SK-N-SH (cell line): ENCODE measurements at regions not wholly inside any gene's neighbourhood (a gene's known extent, or its start where the extent isn't known, plus 50 kb on each side); places are given as distances from the start of the nearest gene placed in this dataset.

Source experiments
- CTCF ChIA-PET: fragments of 300-600, 350-600 bp; formaldehyde crosslinking; extraction: SDS; loops from one replicate; lab custom pipeline; 2021; lab: Yijun Ruan, JAX
- POLR2A ChIA-PET: fragments of 350-600 bp; sonication (Branson Sonifier 250); formaldehyde crosslinking; extraction: SDS; loops from one replicate; lab custom pipeline; 2020; ENCODE audit warnings: antibody characterized with exemption, inconsistent platforms; lab: Yijun Ruan, JAX
- DNase-seq: peaks from one replicate; pipeline ENCODE4 v3.0.0; 2012
- H2AFZ ChIP-seq: fragments of 200-600 bp; sonication (generic); 2 replicates; pipeline ENCODE4 v1.8.1; 2016; ENCODE audit warnings: antibody characterized with exemption, mild to moderate bottlenecking, low read depth
- H3F3A ChIP-seq: fragments of 200-600 bp; sonication (generic); replicated peaks from 2 replicates; pipeline ENCODE3; 2016; ENCODE audit warnings: antibody characterized with exemption, mild to moderate bottlenecking; ENCODE audit not compliant: insufficient read depth
- H3K27ac ChIP-seq, 2 experiments: fragments of 200-500 bp in 1 of 2; fragments of 200-600 bp in 1 of 2; sonication (Bioruptor generic) in 1 of 2; sonication (generic), shearing (Covaris generic) in 1 of 2; 2 replicates each; pipeline versions ENCODE4 v1.5.1 to v1.6.1; 2014 to 2016; ENCODE audit warnings: low read depth in 2 of 2, inconsistent platforms in 1 of 2, low read length in 1 of 2, mild to moderate bottlenecking in 1 of 2, mixed read lengths in 1 of 2
- H3K27me3 ChIP-seq: fragments of 200-600 bp; sonication (generic), shearing (Covaris generic); 2 replicates; pipeline ENCODE4 v1.6.1; 2016; ENCODE audit warnings: mixed run types; ENCODE audit not compliant: insufficient read depth
- H3K36me3 ChIP-seq, 2 experiments: fragments of 200-500 bp in 1 of 2; fragments of 200-600 bp in 1 of 2; sonication (Bioruptor generic) in 1 of 2; sonication (generic) in 1 of 2; replicated peaks in 1 of 2; 2 replicates each; pipeline versions ENCODE3 to v1.5.1; 2014 to 2016; ENCODE audit warnings: low read length in 1 of 2, mild to moderate bottlenecking in 1 of 2; ENCODE audit not compliant: insufficient read depth in 2 of 2, control insufficient read depth in 1 of 2
- H3K4me1 ChIP-seq, 2 experiments: fragments of 200-500 bp in 1 of 2; fragments of 200-600 bp in 1 of 2; sonication (Bioruptor generic) in 1 of 2; sonication (generic), shearing (Covaris generic) in 1 of 2; 2 replicates each; pipeline versions ENCODE4 v1.5.1 to v1.6.1; 2014 to 2016; ENCODE audit warnings: low read depth in 1 of 2, low read length in 1 of 2, mixed run types in 1 of 2; ENCODE audit not compliant: insufficient read depth in 2 of 2, control insufficient read depth in 1 of 2
- H3K4me2 ChIP-seq: fragments of 200-600 bp; sonication (generic), shearing (Covaris generic); 2 replicates; pipeline ENCODE4 v1.6.1; 2017; ENCODE audit warnings: mixed run types
- H3K4me3 ChIP-seq, 2 experiments: fragments of 200-500 bp in 1 of 2; fragments of 200-600 bp in 1 of 2; sonication (Bioruptor generic) in 1 of 2; sonication (generic), shearing (Covaris generic) in 1 of 2; 2 replicates each; pipeline versions ENCODE4 v1.5.1 to v1.8.1; 2014 to 2016; ENCODE audit warnings: low read depth in 2 of 2, inconsistent platforms in 1 of 2, low read length in 1 of 2, mild to moderate bottlenecking in 1 of 2, mixed read lengths in 1 of 2, moderate library complexity in 1 of 2
- H3K79me2 ChIP-seq: fragments of 200-600 bp; sonication (generic); 2 replicates; pipeline ENCODE4 v1.8.1; 2017; ENCODE audit warnings: mild to moderate bottlenecking; ENCODE audit not compliant: insufficient read depth
- H3K9ac ChIP-seq: fragments of 200-600 bp; sonication (generic); 2 replicates; pipeline ENCODE4 v1.6.1; 2017; ENCODE audit warnings: mixed run types
- H3K9me2 ChIP-seq: fragments of 200-600 bp; sonication (generic); 2 replicates; pipeline ENCODE4 v1.6.1; 2017; ENCODE audit warnings: mixed run types
- H3K9me3 ChIP-seq: fragments of 200-600 bp; sonication (generic); 2 replicates; pipeline ENCODE4 v1.6.1; 2017; ENCODE audit warnings: mixed run types, mild to moderate bottlenecking, moderate library complexity
- H4K20me1 ChIP-seq: fragments of 200-600 bp; sonication (generic); 2 replicates; pipeline ENCODE4 v1.6.1; 2017; ENCODE audit warnings: mild to moderate bottlenecking, mixed run types; ENCODE audit not compliant: insufficient read depth
- CHD2 ChIP-seq: fragments of 150-350 bp; IDR thresholded peaks from 2 replicates; pipeline ENCODE4 v1.6.1; 2018; ENCODE audit warnings: low read length; ENCODE audit not compliant: partially characterized antibody
- EZH2phosphoT487 ChIP-seq: fragments of 200-600 bp; sonication (generic); IDR thresholded peaks from 2 replicates; pipeline ENCODE4 v1.6.1; 2017; ENCODE audit warnings: low read depth, mixed run types, mild to moderate bottlenecking, antibody characterized with exemption, moderate library complexity, borderline replicate concordance
- FOXJ3 ChIP-seq: sonication (generic); formaldehyde crosslinking; IDR thresholded peaks from 2 replicates; pipeline ENCODE4 v1.5.1; 2020; ENCODE audit warnings: mild to moderate bottlenecking, missing genetic modification reagents
- MAX ChIP-seq: IDR thresholded peaks from 2 replicates; pipeline ENCODE4 v1.4.0; 2012; ENCODE audit warnings: low read depth
- MEF2A ChIP-seq: IDR thresholded peaks from 2 replicates; pipeline ENCODE4 v1.4.0; 2012; ENCODE audit warnings: low read depth, borderline replicate concordance
- NFIC ChIP-seq: IDR thresholded peaks from 2 replicates; pipeline ENCODE4 v1.4.0; 2012; ENCODE audit warnings: borderline replicate concordance
- PBX3 ChIP-seq: IDR thresholded peaks from 2 replicates; pipeline ENCODE4; 2012
- POLR2AphosphoS5 ChIP-seq: IDR thresholded peaks from 2 replicates; pipeline ENCODE4 v1.6.1; 2012; ENCODE audit warnings: low read depth, low read length
- RCOR1 ChIP-seq: fragments of 150-350 bp; IDR thresholded peaks from 2 replicates; pipeline ENCODE4 v1.6.1; 2017; ENCODE audit warnings: antibody characterized with exemption, low read length
- REST ChIP-seq: IDR thresholded peaks from 2 replicates; pipeline ENCODE4 v1.6.1; 2012; ENCODE audit warnings: mild to moderate bottlenecking, low read depth, low read length, moderate library complexity
- RFX5 ChIP-seq: IDR thresholded peaks from 2 replicates; pipeline ENCODE4 v1.6.1; 2012; ENCODE audit warnings: mild to moderate bottlenecking, improper control_type of control experiment, low read length
- RXRA ChIP-seq: IDR thresholded peaks from 2 replicates; pipeline ENCODE4 v1.4.0; 2012; ENCODE audit warnings: low read depth, mild to moderate bottlenecking, borderline replicate concordance
- YY1 ChIP-seq: IDR thresholded peaks from 2 replicates; pipeline ENCODE4 v1.4.0; 2012; ENCODE audit warnings: low read depth, mild to moderate bottlenecking
- ZBTB33 ChIP-seq: IDR thresholded peaks from 2 replicates; pipeline ENCODE4 v1.4.0; 2012; ENCODE audit warnings: low read depth, borderline replicate concordance
- WGBS: methylation state at CpG from one replicate; pipeline ENCODE4 v1.1.6; 2017; ENCODE audit warnings: low lambda C conversion rate; 5-methylcytosine and 5-hydroxymethylcytosine counted together

- H3F3A ChIP-seq = no peaks in the 10 kb centered on the region
- no peaks in the 10 kb centered on the region for H4K20me1 ChIP-seq
- H3K27me3 ChIP-seq = no peaks in the 10 kb centered on the region
- no peak overlapping the region for H3K4me3 ChIP-seq
- no peak overlapping the region for H3K27ac ChIP-seq
- no peaks in the 10 kb centered on the region for H3K9me3 ChIP-seq
- H3K9ac ChIP-seq = no peak overlapping the region
- TF ChIP-seq POLR2AphosphoS5 (no peak), REST (no peak), FOXJ3 (CRISPR knock-in tag) (no peak), RFX5 (no peak), YY1 (no peak), NFIC (no peak), ZBTB33 (no peak), MAX (no peak), RCOR1 (no peak), CHD2 (no peak), EZH2phosphoT487 (no peak), PBX3 (no peak), RXRA (no peak), MEF2A (no peak)
- no peak overlapping the region for H2AFZ ChIP-seq
- H3K4me1 ChIP-seq = no peaks in the 10 kb centered on the region; a peak in 1 of 4 replicates
- H3K9me2 ChIP-seq = no peaks in the 10 kb centered on the region
- no peak overlapping the region for H3K4me2 ChIP-seq
- H3K36me3 ChIP-seq = no peaks in the 10 kb centered on the region
- no peaks in the 10 kb centered on the region for H3K79me2 ChIP-seq
- no peak for DNase-seq
- whole genome bisulfite sequencing = 27% methylated on average over 2 of the region's 2 CpGs
- CTCF ChIA-PET = no interaction called here
- POLR2A ChIA-PET = no interaction called here
Observed at GRCh38 chr4:97013711-97014110, 1129.6 kb downstream of the STPG2 start.
